GM12891 (cell line): ENCODE measurements at regions not wholly inside any gene's neighbourhood (a gene's known extent, or its start where the extent isn't known, plus 50 kb on each side); places are given as distances from the start of the nearest gene placed in this dataset.

Experiments
- POLR2A ChIP-seq: IDR thresholded peaks from 2 replicates; pipeline ENCODE4 v1.6.1; 2011; ENCODE audit warnings: low read depth, low read length, control low read depth
- POLR2AphosphoS5 ChIP-seq: IDR thresholded peaks from 2 replicates; pipeline ENCODE4 v1.6.1; 2011; ENCODE audit warnings: low read depth, low read length, control low read depth
- SPI1 ChIP-seq: IDR thresholded peaks from 2 replicates; pipeline ENCODE4 v1.6.1; 2011; ENCODE audit warnings: low read depth, low read length, control low read depth
- TAF1 ChIP-seq: IDR thresholded peaks from 2 replicates; pipeline ENCODE4 v1.6.1; 2011; ENCODE audit warnings: low read depth, low read length, control low read depth

DNA sequence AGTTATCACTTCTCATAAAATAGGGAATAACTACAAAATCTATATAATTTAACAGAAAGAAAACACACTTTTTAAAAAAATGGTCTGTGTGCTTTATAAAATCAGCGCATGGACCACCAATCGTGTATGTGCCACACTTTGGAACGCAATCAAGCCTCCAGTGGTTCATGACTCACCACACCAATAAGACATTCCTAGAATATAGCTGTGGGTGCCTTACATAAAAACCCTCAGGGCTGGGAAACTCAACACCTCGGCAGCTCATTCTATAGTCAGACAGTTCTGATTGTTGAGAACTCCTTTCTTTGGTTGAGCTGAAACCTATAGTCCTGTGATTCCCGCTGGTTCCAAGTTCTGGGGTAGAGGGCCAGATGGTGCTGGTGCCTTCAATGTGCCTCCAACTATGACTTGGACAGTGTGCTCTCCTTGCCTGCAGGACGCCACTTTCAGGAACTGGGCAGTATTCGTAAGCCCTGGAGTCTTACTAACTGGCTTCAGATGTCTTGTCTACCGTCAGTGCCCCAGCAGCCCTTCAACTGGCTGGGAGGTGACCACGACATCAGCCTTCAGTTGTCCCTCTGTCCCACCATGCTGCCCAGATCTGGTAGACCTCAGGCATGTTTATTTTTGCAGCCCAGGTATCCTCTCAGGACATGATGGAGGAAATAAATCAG, 135.7 kb upstream of the GDF10 start:
- no peak for TF ChIP-seq TAF1
- no peak for TF ChIP-seq POLR2A
- TF ChIP-seq POLR2AphosphoS5 = no peak
- TF ChIP-seq SPI1 = no peak
